A204.1 (cell line): ENCODE measurements at regions not wholly inside any gene's neighbourhood (a gene's known extent, or its start where the extent isn't known, plus 50 kb on each side); places are given as distances from the start of the nearest gene placed in this dataset.

Source experiments
- FAIRE-seq: peaks from 2 replicates; lab custom pipeline; 2012; peaks lifted over from hg19 to GRCh38; lab: Jason Lieb, UNC

GRCh38 chr6:137269347-137269746 lies 50.2 kb upstream of the IFNGR1 start:
- FAIRE-seq = no peak
